ENCODE measurements at regions not wholly inside any gene's neighbourhood (a gene's known extent, or its start where the extent isn't known, plus 50 kb on each side); places are given as distances from the start of the nearest gene placed in this dataset.

DNA sequence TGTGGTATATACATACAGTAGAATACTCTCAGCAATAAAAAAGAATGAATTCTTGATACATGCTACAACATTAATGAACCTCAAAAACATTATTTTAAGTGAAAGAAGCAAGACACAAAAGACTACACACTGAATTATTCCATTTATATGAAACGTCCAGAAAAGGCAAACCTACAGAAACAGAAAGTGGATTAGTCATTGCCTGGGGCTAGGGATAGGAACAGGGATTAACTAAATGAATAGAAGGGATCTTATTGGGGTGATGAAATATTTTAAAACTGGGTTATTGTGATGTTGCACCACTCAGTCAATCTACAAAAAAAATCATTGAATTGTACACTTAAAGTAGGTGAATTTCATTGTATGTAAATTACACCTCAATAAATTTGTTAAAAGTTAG is 326.7 kb downstream of the PIK3R1 start:
- no peak for DNase-seq

GRCh38 chr5:68543212-68543611 is 327.7 kb downstream of the PIK3R1 start:
- no peak for DNase-seq

GRCh38 chr5:68544091-68544647 is 328.6 kb downstream of the PIK3R1 start:
- no peak for DNase-seq

GRCh38 chr5:68544648-68545552 is 329.3 kb downstream of the PIK3R1 start:
- DNase-seq, result no peak

DNA sequence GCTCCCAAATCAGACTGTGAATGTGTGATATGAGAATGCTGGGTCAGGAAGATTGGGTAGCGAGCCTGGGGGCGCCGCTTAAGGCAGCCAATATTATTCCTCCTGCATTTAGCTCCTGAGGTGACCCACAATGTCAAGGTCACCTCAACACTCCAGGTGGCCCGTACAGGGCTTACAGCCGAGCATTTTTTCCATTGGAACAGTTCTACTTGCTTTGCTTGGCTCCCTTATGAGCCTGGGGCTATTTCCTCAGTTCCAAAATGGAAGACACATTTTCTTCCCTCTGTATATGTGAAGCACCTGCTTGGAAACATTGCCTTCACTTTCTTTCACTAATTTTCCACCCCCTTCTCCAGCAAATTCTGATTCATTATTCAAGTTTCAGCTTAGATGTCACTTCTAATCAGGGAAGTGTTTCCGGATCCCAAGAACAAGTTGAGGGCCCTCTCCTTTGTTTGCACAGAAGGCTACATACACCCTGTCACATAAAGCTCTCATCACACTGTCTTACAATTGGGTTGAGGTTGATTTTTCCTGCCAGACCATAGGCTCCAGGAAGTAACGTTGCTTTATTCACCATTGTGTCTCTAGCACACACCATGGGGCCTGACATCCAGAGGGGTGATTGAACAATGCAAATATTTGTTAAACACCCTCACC is 330.2 kb downstream of the PIK3R1 start:
- DNase-seq, result no peak

DNA sequence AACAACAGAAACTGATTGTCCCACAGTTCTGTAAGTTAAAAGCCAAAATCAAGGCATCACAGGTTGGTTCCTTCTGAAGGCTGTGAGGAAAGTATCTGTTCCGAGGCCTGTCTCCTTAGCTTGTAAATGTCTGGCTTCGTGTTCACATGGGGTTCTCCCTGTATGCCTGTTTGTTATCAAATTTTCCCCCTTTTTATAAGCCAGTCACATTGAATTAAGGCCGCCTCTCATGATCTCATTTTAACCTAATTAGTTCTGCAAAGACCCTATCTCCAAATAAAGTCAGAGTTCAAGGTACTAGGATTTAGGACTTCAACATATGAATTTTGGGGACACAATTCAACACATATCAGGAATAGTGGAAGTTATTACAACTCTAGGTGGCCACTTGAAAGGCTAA is 331.5 kb downstream of the PIK3R1 start:
- DNase-seq, result no peak

DNA sequence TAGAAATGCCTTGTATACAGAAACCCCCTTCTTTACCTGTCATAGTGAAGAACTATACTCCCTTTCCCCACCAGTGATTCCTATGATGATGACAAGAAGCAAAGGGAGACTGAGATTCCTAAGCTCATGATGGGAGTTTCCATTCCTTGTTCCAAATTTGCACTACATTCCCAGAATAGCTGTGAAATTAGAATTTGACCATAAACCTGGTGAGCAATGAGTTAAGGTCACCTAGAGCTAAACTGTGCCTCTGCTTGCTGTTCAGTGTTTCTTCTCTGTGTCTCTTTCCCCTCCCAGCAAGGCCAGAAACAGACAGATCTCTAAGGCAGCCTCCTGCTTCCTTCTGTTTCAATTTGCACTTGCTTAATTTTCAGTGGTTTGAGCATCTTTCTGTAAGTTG is 332.1 kb downstream of the PIK3R1 start:
- DNase-seq, result no peak

- peak; percentile 3 for DNase-seq
These were observed 333.6 kb downstream of the PIK3R1 start for GRCh38 chr5:68548959-68549676.

DNA sequence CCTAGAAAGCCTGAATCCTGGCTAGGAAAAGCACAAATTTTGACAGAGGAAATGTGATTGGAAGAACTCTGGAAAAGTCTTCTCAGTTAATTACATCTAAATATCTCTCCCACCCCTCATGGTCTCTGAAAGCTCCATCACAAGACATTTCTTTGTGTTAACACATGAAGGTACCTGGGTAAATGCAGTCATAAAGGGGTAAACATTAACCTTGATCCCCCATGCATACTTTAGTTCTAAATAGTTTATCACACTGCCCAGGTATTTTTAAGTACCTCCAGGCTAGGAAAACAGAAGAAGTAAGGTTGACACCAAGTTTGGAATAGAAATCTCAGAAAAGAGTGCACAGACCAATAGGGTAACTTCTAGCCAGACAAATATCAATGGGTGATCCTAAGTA is 334.5 kb downstream of the PIK3R1 start:
- DNase-seq, result no peak

DNA sequence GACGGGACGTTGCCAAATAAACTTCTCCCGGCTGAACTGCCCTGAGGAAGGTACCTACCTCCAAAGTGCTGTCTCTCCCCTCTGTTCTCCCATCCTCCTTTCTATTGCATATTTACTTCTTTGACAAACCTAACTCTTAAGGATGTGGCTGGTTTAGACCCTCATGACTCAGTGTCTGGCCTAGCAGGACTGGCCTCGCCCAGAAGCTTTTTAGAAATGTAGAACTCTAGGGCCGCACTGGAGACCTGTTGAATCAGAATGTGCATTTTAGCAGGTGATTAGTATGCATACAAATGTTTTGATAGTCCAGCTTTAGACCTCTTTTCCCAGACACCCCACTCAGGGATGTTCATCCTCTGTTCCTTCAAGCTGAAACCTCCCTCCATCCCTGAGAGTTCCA is 335.9 kb downstream of the PIK3R1 start:
- no peak for DNase-seq

DNA sequence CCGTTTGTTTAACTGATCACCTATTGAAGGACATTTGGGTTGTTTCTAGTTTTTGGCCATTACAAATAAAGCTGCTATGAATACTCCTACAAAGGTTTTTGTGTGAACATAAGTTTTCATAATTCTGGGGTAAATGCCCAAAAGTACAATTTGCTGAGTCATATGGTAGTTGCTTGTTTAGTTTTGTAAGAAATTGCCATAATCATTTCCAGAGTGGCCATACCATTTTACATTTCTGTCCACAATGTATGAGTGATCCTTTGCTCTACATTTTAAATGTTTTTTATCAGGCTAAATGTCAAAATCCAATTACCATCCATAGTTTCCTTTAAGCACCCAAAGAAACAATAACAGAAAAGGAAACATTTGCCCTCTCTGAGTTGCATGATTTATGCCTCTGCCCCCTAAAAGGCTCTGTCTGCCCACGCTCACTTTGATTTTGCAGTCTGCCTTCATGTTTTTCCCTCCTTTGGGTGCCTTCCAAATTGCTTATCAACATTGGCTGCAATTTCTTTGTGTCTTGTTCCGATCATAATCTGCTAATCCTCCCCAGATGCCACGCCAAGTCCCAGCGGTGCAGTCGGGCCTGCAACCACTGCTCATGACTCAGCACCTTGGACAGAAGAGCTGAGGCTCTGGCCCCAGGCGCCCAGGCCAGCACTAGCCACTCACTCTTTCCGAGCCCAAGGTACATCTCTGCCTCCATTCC is 339.2 kb downstream of the PIK3R1 start:
- no peak for DNase-seq

DNA sequence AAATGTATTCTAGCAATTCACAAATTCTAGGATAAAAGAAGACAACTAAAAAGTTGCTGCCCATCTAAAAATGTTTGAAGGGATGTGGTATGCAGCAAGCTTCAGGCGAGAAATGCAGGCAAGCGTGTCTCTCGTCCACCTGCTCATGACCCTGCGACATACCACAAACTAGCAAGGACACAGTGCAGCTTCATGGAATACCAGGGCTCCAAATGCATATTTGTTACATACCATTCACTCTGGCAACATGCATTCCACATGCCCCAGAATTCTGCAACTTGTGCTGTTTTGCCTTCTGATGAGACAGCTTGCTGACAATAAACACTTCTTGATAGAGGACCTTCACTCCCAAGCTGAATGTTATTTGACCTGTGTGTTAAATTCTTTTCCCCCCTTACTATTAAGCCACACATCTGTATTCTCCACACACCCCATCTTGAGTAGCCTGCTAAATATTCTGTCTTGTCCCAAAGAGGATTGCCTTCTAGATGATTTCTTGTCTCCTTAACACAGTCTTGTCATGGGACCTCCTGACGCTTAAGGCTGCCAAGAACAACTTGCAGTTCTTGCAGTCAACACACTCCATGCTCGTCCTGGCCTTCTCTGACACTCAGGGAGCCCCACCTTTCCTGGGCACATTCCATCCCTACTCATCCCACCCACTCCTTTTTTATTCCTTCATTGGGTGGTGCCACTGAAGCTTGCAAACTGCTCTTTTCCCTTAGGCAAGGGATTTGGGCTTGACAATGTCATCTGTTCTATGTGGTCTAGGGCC is 340.5 kb downstream of the PIK3R1 start:
- DNase-seq, result no peak

- no peak for DNase-seq
These were observed 341.8 kb downstream of the PIK3R1 start for GRCh38 chr5:68557162-68557936.

DNA sequence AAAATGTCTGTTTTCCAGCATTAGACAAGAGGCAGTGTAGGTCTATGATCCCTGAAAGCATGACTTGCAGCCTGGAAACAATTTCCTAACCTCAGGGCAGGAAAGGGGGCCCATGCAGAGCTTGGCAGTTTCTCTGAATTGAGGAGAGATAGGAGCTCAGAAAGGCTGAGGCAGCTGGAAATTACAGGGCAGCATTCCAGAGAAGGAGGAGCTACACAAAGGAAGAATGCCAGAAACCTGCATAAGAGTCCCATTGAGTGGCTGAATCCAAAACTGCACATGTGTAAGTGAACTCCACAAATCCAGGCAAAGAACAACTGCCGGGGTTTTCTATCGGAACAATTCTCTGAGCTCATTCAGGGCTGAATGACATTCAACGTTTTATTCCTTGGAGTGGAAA is 346.8 kb downstream of the PIK3R1 start:
- peak; percentile 19 for DNase-seq

DNA sequence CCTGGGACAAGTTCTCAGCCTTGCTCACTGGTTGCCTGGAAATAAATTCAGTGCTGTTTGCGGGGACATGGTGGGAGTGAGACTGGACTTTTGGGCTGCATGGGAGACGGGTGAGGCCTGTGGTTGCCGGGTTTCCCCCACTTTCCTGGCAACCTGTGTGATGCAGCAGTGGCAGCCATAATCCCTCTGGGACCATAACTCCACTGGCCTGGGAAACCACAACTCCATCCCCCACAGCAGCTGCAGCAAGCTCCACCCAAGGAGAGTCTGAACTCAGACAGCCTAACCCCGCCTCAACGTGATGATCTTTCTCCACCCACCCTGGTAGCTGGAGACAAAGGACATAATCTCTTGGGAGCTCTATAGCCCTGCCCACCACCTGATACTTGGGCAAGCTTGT is 349.9 kb downstream of the PIK3R1 start:
- no peak for DNase-seq

DNA sequence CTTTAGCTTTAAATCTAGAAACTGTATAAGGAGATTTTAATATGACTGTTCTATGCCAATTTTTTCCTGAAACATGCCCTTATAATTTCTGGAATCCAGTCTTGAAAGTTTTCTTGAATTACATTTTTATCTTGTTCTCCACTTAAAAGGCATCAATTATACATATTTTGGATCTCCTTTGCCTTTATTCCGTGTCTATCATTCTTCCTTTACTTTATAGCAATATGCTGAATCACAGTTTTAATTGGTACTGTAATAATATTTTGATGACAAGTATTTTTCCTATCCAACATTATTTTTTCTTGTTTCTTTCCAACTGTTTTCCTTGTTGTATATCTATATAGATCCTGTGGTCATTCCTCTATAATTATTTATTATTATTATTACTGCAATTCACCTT is 361.2 kb downstream of the PIK3R1 start:
- no peak for DNase-seq

DNA sequence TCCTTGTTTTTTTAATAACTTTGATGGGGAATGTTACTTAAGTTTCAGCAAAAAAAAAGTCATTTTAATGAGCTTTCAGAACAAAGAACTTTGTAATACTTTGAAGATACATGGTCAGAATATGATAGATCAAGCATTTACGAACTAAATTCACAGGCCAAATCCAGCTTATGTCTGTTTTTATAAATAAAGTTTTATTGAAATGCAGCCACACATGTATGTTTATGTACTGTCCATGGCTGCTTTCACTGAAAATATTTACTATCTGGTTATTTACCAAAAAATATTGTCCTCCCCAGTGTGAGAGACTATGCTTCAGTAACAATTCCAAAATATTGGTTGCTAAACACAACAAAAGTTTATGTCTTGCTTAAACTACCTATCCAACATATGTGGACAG is 366.7 kb downstream of the PIK3R1 start:
- DNase-seq, result no peak

GRCh38 chr5:68587171-68587570 is 371.6 kb downstream of the PIK3R1 start:
- DNase-seq, result no peak

DNA sequence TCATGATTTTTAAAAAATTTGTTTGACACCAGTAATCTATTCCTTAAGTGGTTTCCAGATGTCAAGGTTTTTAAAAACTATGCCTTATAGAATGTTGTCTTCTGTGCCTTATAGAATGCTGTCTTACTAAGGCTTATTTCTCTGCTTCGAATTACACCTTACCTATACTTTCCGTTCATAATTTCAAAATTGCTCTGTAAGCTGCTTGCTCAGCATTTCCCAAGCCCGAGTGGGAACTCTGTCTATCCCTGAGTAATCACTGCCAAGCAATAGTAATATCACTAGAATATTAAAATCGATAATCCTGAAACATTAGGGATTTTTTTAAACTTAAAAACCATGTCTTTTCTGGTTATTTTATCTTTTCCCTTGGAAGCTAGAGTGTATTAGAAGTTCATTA is 376.3 kb downstream of the PIK3R1 start:
- DNase-seq, result no peak

DNA sequence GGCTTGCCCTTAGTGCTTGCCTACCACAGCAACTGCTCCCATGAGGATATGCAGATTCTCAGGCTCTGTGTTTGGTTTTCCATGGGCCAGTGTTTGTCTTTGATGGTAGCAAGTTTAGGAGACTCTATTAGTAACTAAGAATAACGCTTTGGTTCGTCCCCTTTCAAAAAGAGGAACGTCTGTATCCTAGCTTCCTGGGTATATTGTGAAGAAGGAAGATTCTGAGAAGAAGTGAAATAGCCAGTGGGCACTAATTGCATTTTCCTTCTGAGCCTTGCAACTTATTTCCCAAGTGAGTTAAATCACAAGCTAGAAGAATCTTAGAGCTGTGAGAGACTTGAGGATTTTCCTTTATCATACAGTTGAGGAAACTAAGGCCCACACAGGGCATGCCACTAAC is 376.8 kb downstream of the PIK3R1 start:
- DNase-seq, result no peak

DNA sequence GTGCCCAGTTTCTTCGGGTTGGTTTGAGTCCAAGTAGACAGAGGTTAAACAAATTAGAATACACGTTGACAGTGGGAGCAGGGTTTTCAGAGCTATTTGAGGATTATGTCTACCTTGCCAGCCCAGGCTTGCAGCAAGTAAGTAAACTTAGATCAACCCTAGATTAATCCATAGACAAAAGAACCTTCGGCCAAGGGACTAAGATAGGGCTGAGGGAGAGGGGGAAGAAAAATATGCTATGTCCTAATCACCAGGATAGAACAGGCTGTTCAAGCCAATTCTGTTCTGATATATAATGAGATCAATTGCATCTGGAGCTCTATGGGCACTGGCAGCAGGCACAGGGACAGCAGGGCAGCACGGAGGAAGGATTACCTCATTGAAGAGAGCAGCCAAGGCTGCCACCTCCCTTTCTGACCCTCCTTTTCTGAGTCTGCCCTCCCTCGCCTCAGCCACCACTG is 377.7 kb downstream of the PIK3R1 start:
- DNase-seq, result no peak

Data from dermis blood vessel endothelial cell (primary cell).